ENCODE measurements at regions not wholly inside any gene's neighbourhood (a gene's known extent, or its start where the extent isn't known, plus 50 kb on each side); places are given as distances from the start of the nearest gene placed in this dataset.

- Histone ChIP-seq H3K4me1 (ENCODE audit: insufficient read depth, low read length, severe bottlenecking) (no peaks in the 10 kb centered on the region), H3K27ac (ENCODE audit: low read depth, low read length, poor library complexity, severe bottlenecking) (no peak overlapping the region), H3K36me3 (ENCODE audit: insufficient read depth, low read length) (no peaks in the 10 kb centered on the region), H2AFZ (ENCODE audit: low read length) (no peak overlapping the region), H3K9me3 (ENCODE audit: low read length) (no peaks in the 10 kb centered on the region), H3K27me3 (ENCODE audit: insufficient read depth, low read length) (no peaks in the 10 kb centered on the region), H3K79me2 (ENCODE audit: insufficient read depth, low read length) (no peaks in the 10 kb centered on the region), H3K4me3 (ENCODE audit: low read depth, low read length, poor library complexity, severe bottlenecking) (no peak overlapping the region), H3F3A (ENCODE audit: insufficient read depth, low read length) (no peaks in the 10 kb centered on the region), H3K9me2 (ENCODE audit: low read depth, low read length) (no peaks in the 10 kb centered on the region), H3K4me2 (ENCODE audit: low read length) (no peak overlapping the region), H3K9ac (ENCODE audit: low read length) (no peak overlapping the region), H4K20me1 (ENCODE audit: insufficient read depth, low read length) (no peaks in the 10 kb centered on the region)
- TF ChIP-seq CTCF (IDR thresholded peaks at IDR 0.05; ENCODE audit: low read length), result no peak
- TF ChIP-seq EZH2 (IDR thresholded peaks at IDR 0.05; ENCODE audit: borderline replicate concordance, low read length), result no peak
These were observed 860.8 kb upstream of the SLITRK5 start for GRCh38 chr13:86810361-86810760.

- Histone ChIP-seq H3K79me2 (ENCODE audit: insufficient read depth, low read length) (no peaks in the 10 kb centered on the region), H3K27ac (ENCODE audit: low read depth, low read length, poor library complexity, severe bottlenecking) (no peak overlapping the region)
- no peak for TF ChIP-seq CTCF (IDR thresholded peaks at IDR 0.05; ENCODE audit: low read length)
- TF ChIP-seq EZH2 (IDR thresholded peaks at IDR 0.05; ENCODE audit: borderline replicate concordance, low read length), result no peak
These were observed 858.0 kb upstream of the SLITRK5 start for GRCh38 chr13:86813198-86813597.

DNA sequence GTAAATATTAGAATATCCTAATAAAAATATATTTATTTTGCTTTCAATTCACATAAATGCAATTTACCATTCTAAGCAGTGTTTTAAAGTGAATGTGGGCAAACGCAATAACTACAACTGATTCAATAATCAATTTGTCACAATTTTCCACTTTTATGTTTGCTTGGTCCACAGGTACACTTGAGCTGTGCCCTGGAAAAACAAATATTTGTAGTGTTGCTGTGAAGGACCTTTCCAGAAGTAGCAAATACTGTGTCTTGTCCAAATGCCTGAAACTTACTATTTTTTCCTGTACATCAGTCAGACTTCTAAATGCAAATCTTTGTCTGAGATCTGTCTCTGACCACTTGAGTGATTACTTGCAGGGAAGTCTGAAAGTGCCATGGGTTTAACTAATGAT, 845.8 kb upstream of the SLITRK5 start:
- no peak overlapping the region for H3K27ac ChIP-seq (ENCODE audit: low read depth, low read length, poor library complexity, severe bottlenecking)
- H3K9ac ChIP-seq (ENCODE audit: low read length), result no peak overlapping the region
- TF ChIP-seq EZH2 (IDR thresholded peaks at IDR 0.05; ENCODE audit: borderline replicate concordance, low read length) (no peak), CTCF (IDR thresholded peaks at IDR 0.05; ENCODE audit: low read length) (no peak)
- H2AFZ ChIP-seq (ENCODE audit: low read length), result no peak overlapping the region
- H3K9me2 ChIP-seq (ENCODE audit: low read depth, low read length), result no peaks in the 10 kb centered on the region
- H4K20me1 ChIP-seq (ENCODE audit: insufficient read depth, low read length), result no peaks in the 10 kb centered on the region
- H3K4me1 ChIP-seq (ENCODE audit: insufficient read depth, low read length, severe bottlenecking), result no peaks in the 10 kb centered on the region
- H3K4me2 ChIP-seq (ENCODE audit: low read length), result no peak overlapping the region
- H3K36me3 ChIP-seq (ENCODE audit: insufficient read depth, low read length), result no peaks in the 10 kb centered on the region
- H3K27me3 ChIP-seq (ENCODE audit: insufficient read depth, low read length), result no peaks in the 10 kb centered on the region
- no peaks in the 10 kb centered on the region for H3F3A ChIP-seq (ENCODE audit: insufficient read depth, low read length)
- no peaks in the 10 kb centered on the region for H3K9me3 ChIP-seq (ENCODE audit: low read length)
- no peak overlapping the region for H3K4me3 ChIP-seq (ENCODE audit: low read depth, low read length, poor library complexity, severe bottlenecking)
- no peaks in the 10 kb centered on the region for H3K79me2 ChIP-seq (ENCODE audit: insufficient read depth, low read length)

More at GRCh38 chr13:86813198-86813597, 858.0 kb upstream of the SLITRK5 start:
- H3K4me3 ChIP-seq (ENCODE audit: low read depth, low read length, poor library complexity, severe bottlenecking), result no peak overlapping the region
- no peak overlapping the region for H3K4me2 ChIP-seq (ENCODE audit: low read length)
- no peaks in the 10 kb centered on the region for H4K20me1 ChIP-seq (ENCODE audit: insufficient read depth, low read length)
- H3K27me3 ChIP-seq (ENCODE audit: insufficient read depth, low read length), result no peaks in the 10 kb centered on the region
- no peaks in the 10 kb centered on the region for H3K4me1 ChIP-seq (ENCODE audit: insufficient read depth, low read length, severe bottlenecking)
- H3F3A ChIP-seq (ENCODE audit: insufficient read depth, low read length), result no peaks in the 10 kb centered on the region
- H3K9ac ChIP-seq (ENCODE audit: low read length), result no peak overlapping the region
- no peaks in the 10 kb centered on the region for H3K9me2 ChIP-seq (ENCODE audit: low read depth, low read length)
- no peaks in the 10 kb centered on the region for H3K36me3 ChIP-seq (ENCODE audit: insufficient read depth, low read length)
- H2AFZ ChIP-seq (ENCODE audit: low read length), result no peak overlapping the region
- H3K9me3 ChIP-seq (ENCODE audit: low read length), result no peaks in the 10 kb centered on the region

Measured in OCI-LY1 (cell line).